ENCODE measurements at regions not wholly inside any gene's neighbourhood (a gene's known extent, or its start where the extent isn't known, plus 50 kb on each side); places are given as distances from the start of the nearest gene placed in this dataset.

- TF ChIP-seq, protein P1, sequence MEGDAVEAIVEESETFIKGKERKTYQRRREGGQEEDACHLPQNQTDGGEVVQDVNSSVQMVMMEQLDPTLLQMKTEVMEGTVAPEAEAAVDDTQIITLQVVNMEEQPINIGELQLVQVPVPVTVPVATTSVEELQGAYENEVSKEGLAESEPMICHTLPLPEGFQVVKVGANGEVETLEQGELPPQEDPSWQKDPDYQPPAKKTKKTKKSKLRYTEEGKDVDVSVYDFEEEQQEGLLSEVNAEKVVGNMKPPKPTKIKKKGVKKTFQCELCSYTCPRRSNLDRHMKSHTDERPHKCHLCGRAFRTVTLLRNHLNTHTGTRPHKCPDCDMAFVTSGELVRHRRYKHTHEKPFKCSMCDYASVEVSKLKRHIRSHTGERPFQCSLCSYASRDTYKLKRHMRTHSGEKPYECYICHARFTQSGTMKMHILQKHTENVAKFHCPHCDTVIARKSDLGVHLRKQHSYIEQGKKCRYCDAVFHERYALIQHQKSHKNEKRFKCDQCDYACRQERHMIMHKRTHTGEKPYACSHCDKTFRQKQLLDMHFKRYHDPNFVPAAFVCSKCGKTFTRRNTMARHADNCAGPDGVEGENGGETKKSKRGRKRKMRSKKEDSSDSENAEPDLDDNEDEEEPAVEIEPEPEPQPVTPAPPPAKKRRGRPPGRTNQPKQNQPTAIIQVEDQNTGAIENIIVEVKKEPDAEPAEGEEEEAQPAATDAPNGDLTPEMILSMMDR (IDR thresholded peaks at IDR 0.05), result no peak
- no peak for TF ChIP-seq POLR2A (IDR thresholded peaks at IDR 0.05)
These were observed 327.2 kb upstream of the CDIN1 start for GRCh38 chr15:36252146-36252711.

All from adrenal gland (tissue), 5 donors.